ENCODE measurements at regions not wholly inside any gene's neighbourhood (a gene's known extent, or its start where the extent isn't known, plus 50 kb on each side); places are given as distances from the start of the nearest gene placed in this dataset.
A peak's percentile ranks its signal among the peaks of the same experiment; 100 is the strongest.
"Not testable (repeated sequence)": the region's sequence is repeated elsewhere in the genome, so short reads cannot be mapped to it uniquely, and the experiment has no call there.

- not testable (repeated sequence) for DNase-seq (ENCODE audit: low spot score)
Observed at GRCh38 chr15:85264614-85265190, 115.7 kb upstream of the AKAP13 start.

- DNase-seq (ENCODE audit: low spot score) = not testable (repeated sequence)
Observed at GRCh38 chr15:85267158-85267857, 113.1 kb upstream of the AKAP13 start.

- DNase-seq (ENCODE audit: low spot score) = no peak
Observed at GRCh38 chr15:85274315-85275050, 105.9 kb upstream of the AKAP13 start.

GRCh38 chr15:85276508-85276907 lies 103.9 kb upstream of the AKAP13 start:
- no peak for DNase-seq (ENCODE audit: low spot score)

GRCh38 chr15:85276921-85277320 lies 103.5 kb upstream of the AKAP13 start:
- no peak for DNase-seq (ENCODE audit: low spot score)

- DNase-seq (ENCODE audit: low spot score) = no peak
Observed at GRCh38 chr15:85277847-85278370, 102.5 kb upstream of the AKAP13 start.

GRCh38 chr15:85280203-85280602 lies 100.2 kb upstream of the AKAP13 start:
- DNase-seq (ENCODE audit: low spot score) = no peak

- no peak for DNase-seq (ENCODE audit: low spot score)
Observed at GRCh38 chr15:85281293-85281882, 99.0 kb upstream of the AKAP13 start.

- no peak for DNase-seq (ENCODE audit: low spot score)
Observed at GRCh38 chr15:85282504-85283115, 97.8 kb upstream of the AKAP13 start.

GRCh38 chr15:85283815-85284214 lies 96.6 kb upstream of the AKAP13 start:
- DNase-seq (ENCODE audit: low spot score) = not testable (repeated sequence)

- DNase-seq (ENCODE audit: low spot score) = no peak
Observed at GRCh38 chr15:85284497-85284896, 95.9 kb upstream of the AKAP13 start.

- peak; percentile 81 for DNase-seq (ENCODE audit: low spot score)
Observed at GRCh38 chr15:85289677-85290365, 90.6 kb upstream of the AKAP13 start.

GRCh38 chr15:85292583-85292982 lies 87.8 kb upstream of the AKAP13 start:
- DNase-seq (ENCODE audit: low spot score) = not testable (repeated sequence)

GRCh38 chr15:85296615-85297402 lies 83.6 kb upstream of the AKAP13 start:
- DNase-seq (ENCODE audit: low spot score) = peak; percentile 97

- peak; percentile 35 for DNase-seq (ENCODE audit: low spot score)
Observed at GRCh38 chr15:85297537-85297936, 82.9 kb upstream of the AKAP13 start.

- no peak for DNase-seq (ENCODE audit: low spot score)
Observed at GRCh38 chr15:85298366-85298765, 82.0 kb upstream of the AKAP13 start.

GRCh38 chr15:85298941-85299340 lies 81.5 kb upstream of the AKAP13 start:
- DNase-seq (ENCODE audit: low spot score) = no peak

- DNase-seq (ENCODE audit: low spot score) = no peak
Observed at GRCh38 chr15:85302271-85302670, 78.1 kb upstream of the AKAP13 start.

- DNase-seq (ENCODE audit: low spot score) = no peak
Observed at GRCh38 chr15:85305050-85305449, 75.4 kb upstream of the AKAP13 start.

- DNase-seq (ENCODE audit: low spot score) = no peak
Observed at GRCh38 chr15:85306946-85307686, 73.3 kb upstream of the AKAP13 start.
